ENCODE measurements at regions not wholly inside any gene's neighbourhood (a gene's known extent, or its start where the extent isn't known, plus 50 kb on each side); places are given as distances from the start of the nearest gene placed in this dataset.

DNA sequence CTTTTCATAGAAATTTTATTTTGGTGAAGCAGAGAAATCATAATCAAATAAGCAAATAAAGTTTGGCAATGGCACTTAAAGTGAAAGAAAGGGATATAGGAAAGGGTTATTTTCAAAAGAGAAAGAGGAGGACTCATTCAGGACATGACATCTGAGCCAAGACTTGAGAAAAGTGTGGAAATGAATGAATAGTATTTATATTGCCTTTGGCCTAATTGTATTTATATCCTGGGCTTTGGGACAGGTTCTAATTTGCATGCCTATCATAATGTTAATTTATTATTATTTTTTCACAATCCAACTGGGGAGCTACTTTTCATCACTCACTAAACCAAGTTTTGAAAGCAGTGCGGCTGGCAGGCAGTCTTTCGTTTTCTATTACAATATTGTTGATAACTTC lies 376.8 kb downstream of the HGF start:
- TF ChIP-seq, protein P1, sequence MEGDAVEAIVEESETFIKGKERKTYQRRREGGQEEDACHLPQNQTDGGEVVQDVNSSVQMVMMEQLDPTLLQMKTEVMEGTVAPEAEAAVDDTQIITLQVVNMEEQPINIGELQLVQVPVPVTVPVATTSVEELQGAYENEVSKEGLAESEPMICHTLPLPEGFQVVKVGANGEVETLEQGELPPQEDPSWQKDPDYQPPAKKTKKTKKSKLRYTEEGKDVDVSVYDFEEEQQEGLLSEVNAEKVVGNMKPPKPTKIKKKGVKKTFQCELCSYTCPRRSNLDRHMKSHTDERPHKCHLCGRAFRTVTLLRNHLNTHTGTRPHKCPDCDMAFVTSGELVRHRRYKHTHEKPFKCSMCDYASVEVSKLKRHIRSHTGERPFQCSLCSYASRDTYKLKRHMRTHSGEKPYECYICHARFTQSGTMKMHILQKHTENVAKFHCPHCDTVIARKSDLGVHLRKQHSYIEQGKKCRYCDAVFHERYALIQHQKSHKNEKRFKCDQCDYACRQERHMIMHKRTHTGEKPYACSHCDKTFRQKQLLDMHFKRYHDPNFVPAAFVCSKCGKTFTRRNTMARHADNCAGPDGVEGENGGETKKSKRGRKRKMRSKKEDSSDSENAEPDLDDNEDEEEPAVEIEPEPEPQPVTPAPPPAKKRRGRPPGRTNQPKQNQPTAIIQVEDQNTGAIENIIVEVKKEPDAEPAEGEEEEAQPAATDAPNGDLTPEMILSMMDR (IDR thresholded peaks at IDR 0.05), result no peak
- TF ChIP-seq POLR2AphosphoS5 (IDR thresholded peaks at IDR 0.05), result no peak

All from suprapubic skin (tissue), 3 donors.